GM23338 (cell line): ENCODE measurements at regions not wholly inside any gene's neighbourhood (a gene's known extent, or its start where the extent isn't known, plus 50 kb on each side); places are given as distances from the start of the nearest gene placed in this dataset.

Source experiments
- CREB1 ChIP-seq: fragments of 250-450 bp; sonication (Bioruptor Pico); IDR thresholded peaks from 2 replicates; pipeline ENCODE4 v1.5.0; 2020; ENCODE audit warnings: low read depth, mild to moderate bottlenecking, moderate library complexity
- CTCF ChIP-seq, 2 experiments: fragments of 200-600 bp in 1 of 2; sonication (generic) in 1 of 2; conservative IDR thresholded peaks; 2 replicates each; pipeline versions ENCODE4 v1.5.1 to v1.6.1; 2016 to 2017; ENCODE audit warnings: antibody characterized with exemption in 2 of 2, low read depth in 2 of 2, mild to moderate bottlenecking in 2 of 2, moderate library complexity in 1 of 2
- EZH2 ChIP-seq: fragments of 200-600 bp; sonication (generic); IDR thresholded peaks from one replicate; pipeline ENCODE4 v1.8.0; 2017; ENCODE audit warnings: antibody characterized with exemption, mild to moderate bottlenecking, low read depth; ENCODE audit not compliant: unreplicated experiment
- EZH2phosphoT487 ChIP-seq: fragments of 200-600 bp; sonication (generic); IDR thresholded peaks from one replicate; pipeline ENCODE4 v1.8.1; 2018; ENCODE audit warnings: antibody characterized with exemption; ENCODE audit not compliant: unreplicated experiment
- JUNB ChIP-seq: IDR thresholded peaks from one replicate; pipeline ENCODE4 v1.6.1; 2016; ENCODE audit warnings: antibody characterized with exemption; ENCODE audit not compliant: unreplicated experiment
- NANOG ChIP-seq: IDR thresholded peaks from 2 replicates; pipeline ENCODE4 v1.6.1; 2016; ENCODE audit warnings: antibody characterized with exemption, borderline replicate concordance
- POLR2AphosphoS5 ChIP-seq: IDR thresholded peaks from 2 replicates; pipeline ENCODE4 v1.6.1; 2016; ENCODE audit warnings: antibody characterized with exemption, low read depth
- ZNF114 ChIP-seq: fragments of 250-450 bp; sonication (Bioruptor Pico); IDR thresholded peaks from 2 replicates; pipeline ENCODE4 v1.5.0; 2020; ENCODE audit warnings: mild to moderate bottlenecking, moderate library complexity
- ZNF331 ChIP-seq: fragments of 250-450 bp; sonication (Bioruptor Pico); IDR thresholded peaks from 2 replicates; pipeline ENCODE4 v1.5.0; 2020; ENCODE audit warnings: low read depth, mild to moderate bottlenecking, moderate library complexity
- TF ChIP-seq, protein P1 (sequence below): IDR thresholded peaks from one replicate; pipeline ENCODE4 v1.6.1; 2018; ENCODE audit warnings: antibody characterized with exemption; ENCODE audit not compliant: unreplicated experiment
- TF ChIP-seq, protein P2 (sequence below): IDR thresholded peaks from 2 replicates; pipeline ENCODE4 v1.6.1; 2016; ENCODE audit warnings: antibody characterized with exemption

- no peak for TF ChIP-seq EZH2
- no peak for TF ChIP-seq CTCF (conservative IDR thresholded peaks at IDR 0.05; ENCODE audit: low read depth in 2 of 2)
- TF ChIP-seq, protein P1, sequence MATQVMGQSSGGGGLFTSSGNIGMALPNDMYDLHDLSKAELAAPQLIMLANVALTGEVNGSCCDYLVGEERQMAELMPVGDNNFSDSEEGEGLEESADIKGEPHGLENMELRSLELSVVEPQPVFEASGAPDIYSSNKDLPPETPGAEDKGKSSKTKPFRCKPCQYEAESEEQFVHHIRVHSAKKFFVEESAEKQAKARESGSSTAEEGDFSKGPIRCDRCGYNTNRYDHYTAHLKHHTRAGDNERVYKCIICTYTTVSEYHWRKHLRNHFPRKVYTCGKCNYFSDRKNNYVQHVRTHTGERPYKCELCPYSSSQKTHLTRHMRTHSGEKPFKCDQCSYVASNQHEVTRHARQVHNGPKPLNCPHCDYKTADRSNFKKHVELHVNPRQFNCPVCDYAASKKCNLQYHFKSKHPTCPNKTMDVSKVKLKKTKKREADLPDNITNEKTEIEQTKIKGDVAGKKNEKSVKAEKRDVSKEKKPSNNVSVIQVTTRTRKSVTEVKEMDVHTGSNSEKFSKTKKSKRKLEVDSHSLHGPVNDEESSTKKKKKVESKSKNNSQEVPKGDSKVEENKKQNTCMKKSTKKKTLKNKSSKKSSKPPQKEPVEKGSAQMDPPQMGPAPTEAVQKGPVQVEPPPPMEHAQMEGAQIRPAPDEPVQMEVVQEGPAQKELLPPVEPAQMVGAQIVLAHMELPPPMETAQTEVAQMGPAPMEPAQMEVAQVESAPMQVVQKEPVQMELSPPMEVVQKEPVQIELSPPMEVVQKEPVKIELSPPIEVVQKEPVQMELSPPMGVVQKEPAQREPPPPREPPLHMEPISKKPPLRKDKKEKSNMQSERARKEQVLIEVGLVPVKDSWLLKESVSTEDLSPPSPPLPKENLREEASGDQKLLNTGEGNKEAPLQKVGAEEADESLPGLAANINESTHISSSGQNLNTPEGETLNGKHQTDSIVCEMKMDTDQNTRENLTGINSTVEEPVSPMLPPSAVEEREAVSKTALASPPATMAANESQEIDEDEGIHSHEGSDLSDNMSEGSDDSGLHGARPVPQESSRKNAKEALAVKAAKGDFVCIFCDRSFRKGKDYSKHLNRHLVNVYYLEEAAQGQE = no peak
- no peak for TF ChIP-seq CREB1
- no peak for TF ChIP-seq EZH2phosphoT487
- no peak for TF ChIP-seq POLR2AphosphoS5
- no peak for TF ChIP-seq NANOG
- no peak for TF ChIP-seq ZNF331 (CRISPR knock-in tag)
- TF ChIP-seq, protein P2, sequence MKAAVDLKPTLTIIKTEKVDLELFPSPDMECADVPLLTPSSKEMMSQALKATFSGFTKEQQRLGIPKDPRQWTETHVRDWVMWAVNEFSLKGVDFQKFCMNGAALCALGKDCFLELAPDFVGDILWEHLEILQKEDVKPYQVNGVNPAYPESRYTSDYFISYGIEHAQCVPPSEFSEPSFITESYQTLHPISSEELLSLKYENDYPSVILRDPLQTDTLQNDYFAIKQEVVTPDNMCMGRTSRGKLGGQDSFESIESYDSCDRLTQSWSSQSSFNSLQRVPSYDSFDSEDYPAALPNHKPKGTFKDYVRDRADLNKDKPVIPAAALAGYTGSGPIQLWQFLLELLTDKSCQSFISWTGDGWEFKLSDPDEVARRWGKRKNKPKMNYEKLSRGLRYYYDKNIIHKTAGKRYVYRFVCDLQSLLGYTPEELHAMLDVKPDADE = no peak
- TF ChIP-seq ZNF114 = no peak
- TF ChIP-seq JUNB = no peak
Measured at GRCh38 chr2:19631871-19632270, 269.9 kb downstream of the TTC32 start.
